ENCODE measurements at regions not wholly inside any gene's neighbourhood (a gene's known extent, or its start where the extent isn't known, plus 50 kb on each side); places are given as distances from the start of the nearest gene placed in this dataset.

GRCh38 chr6:21413428-21413827 is 180.1 kb upstream of the SOX4 start:
- H3K4me3 ChIP-seq (ENCODE audit: low read length), result no peak overlapping the region
- no peak for DNase-seq (ENCODE audit: low read depth)
- no peak for TF ChIP-seq CTCF (conservative IDR thresholded peaks at IDR 0.05; ENCODE audit: low read depth, low read length)

- no peak overlapping the region for H3K4me3 ChIP-seq (ENCODE audit: low read length)
- TF ChIP-seq CTCF (conservative IDR thresholded peaks at IDR 0.05; ENCODE audit: low read depth, low read length), result no peak
- no peak for DNase-seq (ENCODE audit: low read depth)
Measured at GRCh38 chr6:21414065-21414464, 179.5 kb upstream of the SOX4 start.

- DNase-seq (ENCODE audit: low read depth), result no peak
- TF ChIP-seq CTCF (conservative IDR thresholded peaks at IDR 0.05; ENCODE audit: low read depth, low read length), result no peak
- H3K4me3 ChIP-seq (ENCODE audit: low read length), result no peak overlapping the region
Measured at GRCh38 chr6:21420146-21420878, 173.2 kb upstream of the SOX4 start.

- no peak overlapping the region for H3K4me3 ChIP-seq (ENCODE audit: low read length)
- DNase-seq (ENCODE audit: low read depth), result no peak
- TF ChIP-seq CTCF (conservative IDR thresholded peaks at IDR 0.05; ENCODE audit: low read depth, low read length), result no peak
Measured at GRCh38 chr6:21420926-21421325, 172.6 kb upstream of the SOX4 start.

- no peak for DNase-seq (ENCODE audit: low read depth)
- no peak overlapping the region for H3K4me3 ChIP-seq (ENCODE audit: low read length)
- no peak for TF ChIP-seq CTCF (conservative IDR thresholded peaks at IDR 0.05; ENCODE audit: low read depth, low read length)
Measured at GRCh38 chr6:21423106-21423854, 170.3 kb upstream of the SOX4 start.

- no peak overlapping the region for H3K4me3 ChIP-seq (ENCODE audit: low read length)
- TF ChIP-seq CTCF (conservative IDR thresholded peaks at IDR 0.05; ENCODE audit: low read depth, low read length), result no peak
- peak; percentile 52 for DNase-seq (ENCODE audit: low read depth)
Measured at GRCh38 chr6:21426841-21427490, 166.6 kb upstream of the SOX4 start.
